Activated B cell treated with CpG ODN at 0.5 μM for 24 hours (primary cell): ENCODE measurements at regions not wholly inside any gene's neighbourhood (a gene's known extent, or its start where the extent isn't known, plus 50 kb on each side); places are given as distances from the start of the nearest gene placed in this dataset.

Source experiments
- ATAC-seq: fragments of 200-7000 bp; cut with Tn5 transposase; one replicate; pipeline ENCODE4 v1.10.0; 2021; ENCODE audit warnings: low read depth, mild to moderate bottlenecking, moderate library complexity
- CTCF ChIA-PET: fragments of 350-600 bp; sonication (Branson Sonifier 250); formaldehyde crosslinking; loops from one replicate; lab custom pipeline; 2021; ENCODE audit warnings: antibody characterized with exemption; lab: Charles Lee
- POLR2A ChIA-PET: fragments of 350-600 bp; sonication (Branson Sonifier 250); formaldehyde crosslinking; loops from one replicate; lab custom pipeline; 2021; ENCODE audit warnings: antibody characterized with exemption; lab: Charles Lee
- DNase-seq: peaks from one replicate; pipeline ENCODE4 v3.0.0; 2022
- H3K27ac Mint-ChIP-seq: one replicate; pipeline ENCODE4 v1.8.0; 2020; ENCODE audit warnings: mixed read lengths
- H3K27me3 Mint-ChIP-seq: one replicate; pipeline ENCODE4 v1.8.0; 2021; ENCODE audit warnings: mixed read lengths
- H3K36me3 Mint-ChIP-seq: one replicate; pipeline ENCODE4 v1.8.0; 2021; ENCODE audit warnings: low read depth, mixed read lengths
- H3K4me1 Mint-ChIP-seq: one replicate; pipeline ENCODE4 v1.8.0; 2021; ENCODE audit warnings: mixed read lengths
- H3K4me3 Mint-ChIP-seq: one replicate; pipeline ENCODE4 v1.8.0; 2020; ENCODE audit warnings: mild to moderate bottlenecking, mixed read lengths
- H3K9me3 Mint-ChIP-seq: one replicate; pipeline ENCODE4 v1.8.0; 2020; ENCODE audit warnings: mixed read lengths
- CTCF ChIP-seq: fragments of 200-600 bp; IDR thresholded peaks from one replicate; pipeline ENCODE4 v1.8.0; 2022; ENCODE audit warnings: antibody characterized with exemption, mild to moderate bottlenecking
- intact Hi-C: fragments of 100-400 bp; cut with micrococcal nuclease; formaldehyde crosslinking; loops from one replicate; pipeline ENCODE4 v1.15.1; 2024

- no peak for TF ChIP-seq CTCF
- intact Hi-C loops = no loop called here
- H3K9me3 Mint-ChIP-seq = peaks cover 7% of the 10 kb centered on the region
- H3K4me3 Mint-ChIP-seq = no peak overlapping the region
- no peak for DNase-seq
- H3K27me3 Mint-ChIP-seq = no peaks in the 10 kb centered on the region
- POLR2A ChIA-PET = no interaction called here
- no peak overlapping the region for H3K27ac Mint-ChIP-seq
- no peaks in the 10 kb centered on the region for H3K36me3 Mint-ChIP-seq
- no peaks in the 10 kb centered on the region for H3K4me1 Mint-ChIP-seq
- no peak for ATAC-seq
- CTCF ChIA-PET = no interaction called here
Measured at GRCh38 chr11:21625982-21626381, 566.9 kb upstream of the ANO5 start.

GRCh38 chr11:21628641-21629040 is 564.2 kb upstream of the ANO5 start:
- TF ChIP-seq CTCF = no peak
- no peak for ATAC-seq
- POLR2A ChIA-PET = no interaction called here
- H3K4me3 Mint-ChIP-seq = no peak overlapping the region
- H3K4me1 Mint-ChIP-seq = no peaks in the 10 kb centered on the region
- peaks cover 7% of the 10 kb centered on the region for H3K9me3 Mint-ChIP-seq
- H3K27ac Mint-ChIP-seq = no peak overlapping the region
- no peak for DNase-seq
- no peaks in the 10 kb centered on the region for H3K27me3 Mint-ChIP-seq
- no peaks in the 10 kb centered on the region for H3K36me3 Mint-ChIP-seq
- CTCF ChIA-PET = no interaction called here
- intact Hi-C loops = no loop called here

GRCh38 chr11:21630934-21631478 is 561.9 kb upstream of the ANO5 start:
- no peaks in the 10 kb centered on the region for H3K4me1 Mint-ChIP-seq
- no peak overlapping the region for H3K27ac Mint-ChIP-seq

GRCh38 chr11:21631991-21632390 is 560.9 kb upstream of the ANO5 start:
- Mint-ChIP-seq H3K27me3 (no peaks in the 10 kb centered on the region), H3K36me3 (no peaks in the 10 kb centered on the region), H3K4me1 (no peaks in the 10 kb centered on the region), H3K4me3 (no peak overlapping the region), H3K9me3 (peaks cover 4% of the 10 kb centered on the region), H3K27ac (no peak overlapping the region)
- no peak for DNase-seq
- TF ChIP-seq CTCF = no peak
- intact Hi-C loops = no loop called here
- ChIA-PET POLR2A (no interaction called here), CTCF (no interaction called here)
- no peak for ATAC-seq

More at GRCh38 chr11:21630934-21631478, 561.9 kb upstream of the ANO5 start:
- no peak overlapping the region for H3K4me3 Mint-ChIP-seq
- intact Hi-C loops = no loop called here
- H3K27me3 Mint-ChIP-seq = no peaks in the 10 kb centered on the region
- no peak for DNase-seq
- no peaks in the 10 kb centered on the region for H3K36me3 Mint-ChIP-seq
- ChIA-PET CTCF (no interaction called here), POLR2A (no interaction called here)
- H3K9me3 Mint-ChIP-seq = peaks cover 5% of the 10 kb centered on the region
- TF ChIP-seq CTCF = no peak
- no peak for ATAC-seq

- no peak for TF ChIP-seq CTCF
- Mint-ChIP-seq H3K9me3 (no peaks in the 10 kb centered on the region), H3K36me3 (no peaks in the 10 kb centered on the region), H3K27ac (no peak overlapping the region), H3K4me3 (no peak overlapping the region), H3K27me3 (no peaks in the 10 kb centered on the region), H3K4me1 (no peaks in the 10 kb centered on the region)
- ATAC-seq = no peak
- intact Hi-C loops = no loop called here
- CTCF ChIA-PET = no interaction called here
- POLR2A ChIA-PET = no interaction called here
- DNase-seq = no peak
Measured at GRCh38 chr11:21634491-21634890, 558.4 kb upstream of the ANO5 start.
